ENCODE measurements at regions not wholly inside any gene's neighbourhood (a gene's known extent, or its start where the extent isn't known, plus 50 kb on each side); places are given as distances from the start of the nearest gene placed in this dataset.

- no peak for DNase-seq
Observed at GRCh38 chr4:175127314-175127713, 209.2 kb downstream of the ADAM29 start.

DNA sequence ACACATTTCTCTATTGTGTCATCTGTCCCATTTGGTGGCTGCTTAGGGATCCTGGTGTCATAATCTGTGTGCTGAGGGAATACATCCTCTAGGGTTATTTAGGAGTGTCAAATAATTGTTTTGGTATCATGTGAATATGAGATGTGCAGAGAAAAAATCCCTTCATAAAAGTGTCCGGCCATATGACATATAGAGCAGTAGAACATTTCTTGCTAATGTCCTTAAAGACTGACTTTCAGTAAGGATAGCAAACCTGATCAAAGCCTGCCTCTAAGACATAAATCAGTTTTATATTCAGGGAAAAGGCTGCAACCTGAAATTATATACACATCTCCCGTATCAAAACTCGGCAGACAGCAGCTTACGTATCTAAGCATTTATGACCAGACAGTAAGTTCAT is 211.6 kb downstream of the ADAM29 start:
- DNase-seq: no peak

GRCh38 chr4:175139205-175139604 is 221.0 kb downstream of the ADAM29 start:
- no peak for DNase-seq

DNA sequence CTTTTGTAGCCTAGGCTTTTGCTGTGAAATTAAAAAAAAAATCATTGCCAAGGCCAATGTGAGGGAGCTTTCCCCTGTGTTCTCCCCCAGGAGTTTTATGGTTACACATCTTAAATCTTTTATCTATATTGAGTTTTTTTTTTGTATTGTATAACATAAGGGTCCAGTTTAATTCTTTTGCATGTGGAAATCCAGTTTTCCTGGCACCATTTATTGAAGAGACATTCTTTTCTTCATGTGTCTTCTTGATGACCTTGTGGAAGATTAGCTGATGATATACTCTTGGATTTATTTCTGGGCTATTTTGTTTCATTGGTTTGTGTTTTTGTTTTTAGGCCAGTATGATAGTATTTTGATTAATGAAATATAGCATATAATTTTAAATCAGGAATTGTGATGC is 225.0 kb downstream of the ADAM29 start:
- no peak for DNase-seq

DNA sequence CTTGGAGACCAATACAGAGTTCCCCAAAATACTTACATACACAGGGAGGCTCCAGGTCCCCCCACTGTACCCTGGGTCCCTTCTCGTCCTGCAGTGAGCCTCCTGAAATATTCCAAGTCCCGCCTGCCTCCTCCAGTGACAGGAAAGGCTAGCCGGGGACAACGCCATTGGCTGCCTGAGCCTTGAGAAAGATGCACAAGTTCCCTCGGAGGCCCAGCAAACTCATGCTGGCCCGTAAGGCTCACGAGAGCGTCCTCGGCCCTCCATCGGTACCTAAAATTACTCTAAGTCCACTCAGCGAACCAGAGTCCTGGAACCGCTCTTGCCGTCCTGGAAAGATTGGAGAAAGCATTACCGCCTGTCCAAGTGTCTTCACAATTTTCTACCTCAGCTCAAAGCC is 228.6 kb downstream of the ADAM29 start:
- no peak for DNase-seq

DNA sequence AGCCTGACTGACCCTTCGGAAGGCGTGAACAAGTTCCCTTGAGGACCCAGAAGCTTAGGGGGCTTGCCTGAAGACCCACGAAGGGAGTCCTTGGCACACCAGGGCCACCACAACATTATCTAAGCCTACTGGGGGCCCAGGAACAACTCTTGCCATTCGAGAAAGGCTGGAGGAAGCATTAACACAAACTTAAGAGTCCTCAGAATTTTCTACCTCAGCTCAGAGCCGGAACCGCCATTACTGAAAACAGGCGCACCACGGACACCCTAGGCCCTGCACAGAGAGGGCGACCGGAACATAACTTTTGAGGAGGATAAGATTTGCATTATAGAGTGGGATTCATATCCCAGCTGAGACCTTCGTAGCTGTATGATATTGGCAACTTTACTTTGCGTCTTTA is 229.1 kb downstream of the ADAM29 start:
- no peak for DNase-seq

DNA sequence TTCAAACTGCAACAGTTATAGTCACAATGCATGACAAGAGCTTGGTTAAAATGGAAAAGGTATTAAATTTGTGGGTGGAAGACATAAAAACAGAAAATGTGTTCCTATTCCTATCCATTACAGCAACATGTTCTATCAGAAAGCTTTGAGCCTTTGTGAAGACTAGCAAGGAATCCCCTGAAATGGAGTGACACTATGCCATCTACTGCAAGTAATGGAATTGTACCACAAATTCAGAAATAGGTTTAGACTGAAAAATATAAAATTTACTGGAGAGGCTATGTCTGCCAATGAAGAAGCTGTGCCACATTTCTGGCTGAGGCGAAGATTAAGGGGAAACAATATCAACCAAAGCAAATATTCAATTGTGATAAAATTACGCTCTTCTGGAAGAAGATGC is 247.9 kb downstream of the ADAM29 start:
- no peak for DNase-seq

DNA sequence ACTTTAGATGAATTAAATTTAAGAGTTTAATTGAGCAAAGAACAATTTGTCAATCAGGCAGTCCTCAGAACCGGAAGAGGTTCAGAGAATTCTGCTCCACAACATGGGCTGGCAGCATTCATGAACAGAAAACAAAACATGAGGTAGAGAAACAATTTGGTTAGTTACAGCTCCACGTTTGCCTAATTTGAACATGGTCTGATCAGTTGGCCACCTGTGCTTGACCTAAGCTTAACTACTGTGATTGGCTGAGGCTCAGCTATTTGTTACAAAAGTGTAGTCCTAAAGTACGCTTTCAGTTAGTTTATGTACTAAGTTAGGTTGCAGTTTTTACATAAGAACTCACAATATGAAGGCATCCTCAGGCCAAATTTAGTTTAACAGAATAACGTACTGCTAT is 258.6 kb downstream of the ADAM29 start:
- DNase-seq: no peak

- DNase-seq: no peak
Observed at GRCh38 chr4:175190654-175191053, 272.5 kb downstream of the ADAM29 start.

DNA sequence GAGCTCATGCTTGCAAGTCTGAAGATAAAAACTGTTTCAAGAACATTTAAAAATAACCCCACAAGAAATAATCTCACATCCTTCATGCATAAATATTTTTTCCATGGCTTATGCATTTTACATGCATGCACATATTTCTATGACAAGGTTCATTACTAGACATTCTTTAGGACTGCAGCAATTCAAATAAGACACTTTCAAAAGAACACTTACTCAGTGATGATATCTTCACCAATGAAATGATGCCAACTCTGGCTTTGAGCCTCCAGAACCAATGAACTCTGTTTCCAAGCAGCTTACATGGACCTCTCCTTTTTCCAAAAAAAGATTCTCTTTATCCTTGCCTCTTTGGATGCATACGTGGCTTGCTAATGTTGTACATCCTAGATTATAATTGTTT is 279.9 kb downstream of the ADAM29 start:
- no peak for DNase-seq

DNA sequence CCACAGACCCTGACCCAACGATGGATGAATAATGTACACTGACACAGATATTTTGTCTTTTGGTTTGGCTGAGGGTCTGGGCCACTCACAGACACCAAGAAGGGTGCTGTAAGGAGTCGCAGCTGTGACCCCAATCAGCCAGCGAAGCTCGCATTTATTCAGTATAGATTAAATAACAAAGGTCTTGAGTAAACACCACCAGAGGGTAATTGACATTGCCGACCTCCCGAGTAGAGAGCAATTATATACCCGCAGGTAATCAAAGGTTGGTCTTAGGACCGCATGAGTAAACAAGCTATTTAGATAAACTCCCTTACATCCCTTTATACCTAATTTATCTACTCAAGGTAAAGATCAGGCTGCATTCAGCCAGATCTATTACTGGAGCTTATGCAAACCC is 297.1 kb downstream of the ADAM29 start:
- DNase-seq: no peak

- no peak for DNase-seq
Observed at GRCh38 chr4:175215657-175216056, 297.5 kb downstream of the ADAM29 start.

- no peak for DNase-seq
Observed at GRCh38 chr4:175229154-175229553, 311.0 kb downstream of the ADAM29 start.

DNA sequence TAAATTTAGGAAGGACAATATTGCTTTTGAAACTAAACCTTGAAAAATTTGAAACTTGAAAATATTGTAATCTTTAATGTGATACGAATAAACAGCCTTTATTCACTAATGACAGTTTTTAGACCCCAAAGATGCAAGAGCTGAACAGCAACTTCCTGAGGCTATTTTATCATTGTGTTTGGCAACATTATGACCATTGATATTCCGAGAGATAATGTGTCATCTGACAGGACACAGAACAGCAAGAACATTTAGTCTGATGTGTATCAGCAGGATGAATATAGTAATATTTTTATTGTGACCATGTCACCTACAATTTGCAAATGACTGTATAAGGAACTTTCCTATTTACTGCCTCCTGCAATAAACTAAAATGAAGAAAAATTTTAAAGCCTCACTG is 316.0 kb downstream of the ADAM29 start:
- DNase-seq: no peak

- DNase-seq: no peak
Observed at GRCh38 chr4:175238827-175239517, 320.8 kb downstream of the ADAM29 start.

GRCh38 chr4:175246941-175247340 is 328.8 kb downstream of the ADAM29 start:
- DNase-seq: no peak

DNA sequence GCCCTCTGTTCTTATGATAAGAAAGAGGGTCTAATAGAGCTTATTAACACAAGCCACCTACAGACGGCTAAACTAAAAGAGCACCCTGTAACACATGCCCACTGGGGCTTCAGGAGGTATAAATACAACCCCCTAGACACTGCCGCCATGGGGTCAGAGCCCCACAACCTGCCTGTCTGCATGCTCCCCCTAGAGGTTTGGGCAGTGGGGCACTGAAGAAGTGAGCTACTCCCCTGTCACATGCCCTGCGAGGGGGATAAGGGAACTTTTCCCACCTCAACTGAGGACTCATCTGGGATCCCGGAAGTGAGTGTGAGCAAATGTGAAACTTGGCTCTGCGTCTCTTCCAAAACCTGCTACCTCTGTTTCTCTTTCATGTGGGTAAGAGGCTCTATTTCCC is 334.5 kb downstream of the ADAM29 start:
- no peak for DNase-seq

DNA sequence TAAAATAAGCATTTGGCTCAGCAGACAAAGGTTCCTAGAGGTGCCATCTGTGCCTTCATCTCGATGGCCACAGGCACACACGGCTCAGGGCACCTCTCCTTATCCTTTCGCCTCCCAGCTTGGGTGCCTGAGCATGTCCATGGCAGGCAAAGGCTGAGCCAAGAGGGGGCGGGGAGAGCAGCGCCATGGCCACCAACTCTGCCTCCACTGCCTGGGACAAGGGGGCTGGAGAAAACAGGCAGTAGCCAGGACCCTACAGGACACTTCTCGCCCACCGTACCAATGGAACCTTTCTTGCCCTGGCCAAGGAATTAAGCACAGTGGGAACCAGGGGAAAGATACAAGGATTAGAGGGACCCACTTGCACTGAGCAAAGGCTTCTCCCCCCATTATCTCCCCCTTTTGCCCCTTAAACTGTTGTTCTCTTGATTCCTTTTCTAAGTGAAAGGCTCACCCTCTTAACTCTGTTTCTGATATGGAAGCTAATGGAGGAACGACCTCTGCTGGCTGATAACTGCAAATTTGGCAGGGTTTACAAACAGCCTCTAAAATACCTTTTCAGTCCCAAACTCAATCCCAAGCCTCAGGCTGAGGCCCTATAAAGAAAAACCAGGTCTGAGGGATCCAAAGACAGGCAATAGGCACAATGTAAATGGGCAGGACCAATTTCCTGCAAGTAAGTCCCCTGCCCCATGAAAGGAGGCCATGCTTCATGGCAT is 335.2 kb downstream of the ADAM29 start:
- DNase-seq: no peak

GRCh38 chr4:175263537-175263936 is 345.4 kb downstream of the ADAM29 start:
- DNase-seq: no peak

DNA sequence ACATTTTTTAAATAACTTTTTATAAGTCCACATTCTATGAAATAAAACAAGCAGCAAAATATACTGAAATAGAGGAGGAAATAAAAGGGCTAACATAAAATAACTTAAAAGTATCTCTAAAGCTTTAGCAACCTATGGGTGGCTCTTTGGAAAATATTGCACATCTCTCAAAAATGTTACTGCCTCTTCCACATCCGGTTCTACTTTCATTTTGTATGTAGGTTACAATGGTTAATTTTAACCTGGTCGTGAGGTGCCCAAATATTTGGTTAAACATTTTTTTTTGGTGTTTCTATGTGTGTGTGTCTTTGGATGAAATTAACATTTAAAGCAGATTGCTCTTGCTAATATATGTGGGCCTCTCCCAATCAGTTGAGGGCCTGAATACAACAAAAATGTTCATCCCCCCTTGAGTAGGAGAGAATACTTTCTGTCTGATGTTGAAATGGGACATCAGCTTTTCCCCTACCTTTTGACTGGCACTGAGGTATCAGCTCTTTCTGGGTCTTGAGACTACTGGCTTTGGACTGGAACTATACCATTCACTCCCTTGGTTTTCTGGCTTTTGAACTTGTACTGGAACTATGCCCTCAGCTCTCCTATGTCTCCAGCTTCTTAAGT is 353.0 kb downstream of the ADAM29 start:
- DNase-seq: no peak

DNA sequence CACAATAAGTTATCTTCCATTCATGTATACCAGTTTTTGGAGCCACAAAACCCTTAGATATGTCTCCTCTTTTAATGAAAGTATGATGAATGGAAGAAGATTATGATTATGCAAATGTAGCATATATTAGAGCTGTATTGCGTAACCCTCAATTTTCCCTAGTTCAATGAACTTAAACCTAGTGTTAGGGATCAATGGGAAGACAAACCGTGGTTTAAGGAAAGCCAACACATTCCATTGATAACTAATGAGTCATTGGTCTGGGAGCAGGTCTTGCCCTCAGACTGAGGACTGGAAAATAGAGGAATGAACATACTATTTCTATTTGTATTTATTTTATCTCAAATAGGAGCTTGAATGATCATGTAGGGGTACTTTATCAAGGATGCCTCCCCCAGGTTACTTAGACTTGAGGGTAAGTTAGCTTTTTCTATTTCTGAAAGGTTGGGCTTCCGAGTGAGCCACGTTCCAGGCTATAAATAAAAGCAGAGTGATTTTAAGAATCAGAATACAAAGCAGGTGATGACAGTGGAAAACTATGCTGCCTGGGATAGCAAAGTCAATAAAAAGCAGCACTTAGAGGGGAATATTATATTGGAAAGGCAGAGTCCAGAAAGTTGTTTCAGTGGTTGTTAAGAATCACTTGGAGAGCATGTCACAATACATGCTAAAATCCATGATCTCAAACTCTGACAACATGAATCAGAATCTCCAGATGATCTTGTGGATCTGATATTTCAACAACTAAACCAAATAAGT is 356.0 kb downstream of the ADAM29 start:
- DNase-seq: no peak

- no peak for DNase-seq
Observed at GRCh38 chr4:175277816-175278215, 359.7 kb downstream of the ADAM29 start.

DNA sequence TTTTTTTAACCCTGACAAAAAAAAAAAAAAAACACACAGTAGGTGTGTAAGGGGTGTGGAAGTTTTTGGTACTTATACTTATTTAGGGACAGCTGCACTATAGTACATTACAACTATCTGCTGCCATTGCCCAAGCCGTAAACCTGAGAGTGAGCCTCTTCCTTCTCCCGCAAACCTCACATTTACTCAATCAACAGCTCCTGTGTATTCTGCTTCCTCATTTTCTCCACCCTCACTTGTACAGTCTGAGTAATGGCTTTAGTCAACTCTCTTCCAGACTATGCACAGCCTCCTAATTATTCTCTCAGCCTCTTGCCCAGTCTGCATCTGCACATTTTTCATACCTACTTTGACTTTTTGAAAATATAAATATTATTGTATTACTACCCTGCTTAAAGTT is 362.0 kb downstream of the ADAM29 start:
- no peak for DNase-seq
